ENCODE measurements at regions not wholly inside any gene's neighbourhood (a gene's known extent, or its start where the extent isn't known, plus 50 kb on each side); places are given as distances from the start of the nearest gene placed in this dataset.

GRCh38 chr4:3823496-3824341 lies 57.5 kb downstream of the ADRA2C start:
- DNase-seq (ENCODE audit: low read depth): no peak

GRCh38 chr4:3824521-3825270 lies 58.5 kb downstream of the ADRA2C start:
- no peak overlapping the region for H3K4me3 ChIP-seq (ENCODE audit: low read depth, low read length)
- TF ChIP-seq, protein P1, sequence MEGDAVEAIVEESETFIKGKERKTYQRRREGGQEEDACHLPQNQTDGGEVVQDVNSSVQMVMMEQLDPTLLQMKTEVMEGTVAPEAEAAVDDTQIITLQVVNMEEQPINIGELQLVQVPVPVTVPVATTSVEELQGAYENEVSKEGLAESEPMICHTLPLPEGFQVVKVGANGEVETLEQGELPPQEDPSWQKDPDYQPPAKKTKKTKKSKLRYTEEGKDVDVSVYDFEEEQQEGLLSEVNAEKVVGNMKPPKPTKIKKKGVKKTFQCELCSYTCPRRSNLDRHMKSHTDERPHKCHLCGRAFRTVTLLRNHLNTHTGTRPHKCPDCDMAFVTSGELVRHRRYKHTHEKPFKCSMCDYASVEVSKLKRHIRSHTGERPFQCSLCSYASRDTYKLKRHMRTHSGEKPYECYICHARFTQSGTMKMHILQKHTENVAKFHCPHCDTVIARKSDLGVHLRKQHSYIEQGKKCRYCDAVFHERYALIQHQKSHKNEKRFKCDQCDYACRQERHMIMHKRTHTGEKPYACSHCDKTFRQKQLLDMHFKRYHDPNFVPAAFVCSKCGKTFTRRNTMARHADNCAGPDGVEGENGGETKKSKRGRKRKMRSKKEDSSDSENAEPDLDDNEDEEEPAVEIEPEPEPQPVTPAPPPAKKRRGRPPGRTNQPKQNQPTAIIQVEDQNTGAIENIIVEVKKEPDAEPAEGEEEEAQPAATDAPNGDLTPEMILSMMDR (IDR thresholded peaks at IDR 0.05; ENCODE audit: low read depth, low read length, missing control alignments): no peak
- DNase-seq (ENCODE audit: low read depth): no peak

More at GRCh38 chr4:3823496-3824341, 57.5 kb downstream of the ADRA2C start:
- H3K4me3 ChIP-seq (ENCODE audit: low read depth, low read length): no peak overlapping the region
- TF ChIP-seq, protein P1 (IDR thresholded peaks at IDR 0.05; ENCODE audit: low read depth, low read length, missing control alignments): no peak

DNA sequence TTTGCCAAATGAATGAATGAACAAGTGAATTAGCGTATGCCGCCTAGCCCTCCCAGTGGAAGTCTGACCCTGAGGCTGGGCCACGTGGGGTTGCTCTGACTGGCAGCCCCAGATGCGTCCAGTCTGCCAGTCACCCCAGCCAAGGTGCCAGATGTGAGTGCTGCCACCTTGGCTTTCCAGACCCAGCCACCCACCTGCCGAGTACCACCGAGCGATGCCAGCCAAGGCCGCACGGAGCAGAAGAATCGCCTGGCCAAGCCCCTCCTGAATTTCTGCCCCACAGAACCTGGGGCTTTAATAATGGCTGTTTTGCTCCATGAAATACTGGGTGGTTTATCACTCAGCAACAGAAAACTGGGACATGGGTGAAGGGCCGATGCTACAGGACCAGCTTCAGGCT lies 59.3 kb downstream of the ADRA2C start:
- H3K4me3 ChIP-seq (ENCODE audit: low read depth, low read length): no peak overlapping the region
- TF ChIP-seq, protein P1 (IDR thresholded peaks at IDR 0.05; ENCODE audit: low read depth, low read length, missing control alignments): no peak
- no peak for DNase-seq (ENCODE audit: low read depth)

DNA sequence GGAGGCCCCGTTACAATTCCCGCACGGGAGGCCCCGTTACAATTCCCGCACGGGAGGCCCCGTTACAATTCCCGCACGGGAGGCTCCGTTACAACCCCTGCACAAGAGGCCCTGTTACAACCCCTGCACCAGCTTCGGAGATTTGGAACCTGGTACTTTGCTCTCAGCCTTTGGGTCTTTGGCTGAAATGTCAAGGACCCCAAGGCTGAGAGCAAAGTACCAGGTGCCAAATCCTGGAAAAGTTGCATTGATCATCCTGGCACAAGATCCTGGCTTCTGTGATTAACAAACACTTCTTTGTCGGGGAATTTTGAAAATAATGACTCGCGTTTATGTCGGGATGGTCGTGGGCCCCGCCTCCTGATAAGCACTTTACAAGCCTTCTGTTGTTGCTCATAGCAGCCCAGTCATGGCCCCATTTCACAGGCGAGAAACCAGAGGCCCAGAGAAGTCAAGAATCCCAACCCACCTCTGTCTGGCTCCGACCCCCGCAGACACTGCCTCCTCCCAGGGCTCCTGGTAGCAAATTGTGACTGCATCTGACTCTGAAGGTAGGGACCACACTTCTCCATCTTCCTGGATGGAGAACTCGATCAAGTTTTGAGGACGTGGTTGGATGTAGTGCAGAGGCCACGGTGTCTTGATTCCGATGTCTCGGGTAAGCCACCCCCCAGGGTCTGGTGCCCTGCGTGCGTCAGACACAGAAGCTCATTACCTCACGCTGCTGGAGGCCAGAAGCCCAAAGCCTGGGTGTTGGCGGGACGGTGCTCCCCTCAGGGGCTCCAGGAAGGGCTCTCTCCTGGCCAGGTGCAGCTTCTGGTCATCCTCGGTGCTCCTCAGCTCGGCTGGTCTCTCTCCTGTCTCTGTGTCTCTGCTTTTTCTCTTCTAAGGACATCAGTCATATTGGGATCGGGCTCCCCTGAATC lies 60.3 kb downstream of the ADRA2C start:
- TF ChIP-seq, protein P1 (IDR thresholded peaks at IDR 0.05; ENCODE audit: low read depth, low read length, missing control alignments): no peak
- no peak for DNase-seq (ENCODE audit: low read depth)
- no peak overlapping the region for H3K4me3 ChIP-seq (ENCODE audit: low read depth, low read length)

GRCh38 chr4:3827616-3828492 lies 61.7 kb downstream of the ADRA2C start:
- no peak overlapping the region for H3K4me3 ChIP-seq (ENCODE audit: low read depth, low read length)
- no peak for DNase-seq (ENCODE audit: low read depth)
- TF ChIP-seq, protein P1 (IDR thresholded peaks at IDR 0.05; ENCODE audit: low read depth, low read length, missing control alignments): no peak

DNA sequence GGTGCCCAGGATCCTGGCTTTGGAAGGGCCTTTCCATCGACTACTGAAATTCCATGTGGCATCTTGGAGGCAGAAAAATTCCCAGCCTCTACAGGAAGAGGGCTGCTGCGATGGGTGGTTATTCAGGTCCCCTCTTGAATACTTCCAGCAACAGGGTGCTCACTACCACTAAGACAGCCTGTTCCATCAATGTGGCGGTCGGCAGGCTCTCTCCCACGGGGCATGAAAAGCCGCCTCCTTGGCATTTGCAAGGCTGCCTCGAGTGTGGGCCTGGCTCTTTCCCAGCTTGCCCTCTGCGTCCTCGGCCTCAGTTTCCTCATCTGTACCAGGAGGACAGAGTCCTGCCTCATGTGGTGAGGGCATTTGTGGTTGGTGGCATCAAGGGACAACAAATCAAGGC lies 62.4 kb downstream of the ADRA2C start:
- TF ChIP-seq, protein P1 (IDR thresholded peaks at IDR 0.05; ENCODE audit: low read depth, low read length, missing control alignments): no peak
- H3K4me3 ChIP-seq (ENCODE audit: low read depth, low read length): no peak overlapping the region
- no peak for DNase-seq (ENCODE audit: low read depth)
